Uterus (tissue), 3 donors: ENCODE measurements at regions not wholly inside any gene's neighbourhood (a gene's known extent, or its start where the extent isn't known, plus 50 kb on each side); places are given as distances from the start of the nearest gene placed in this dataset.

ENCODE experiments used
- DNase-seq, 2 donors: peaks; one replicate each; pipeline ENCODE4 v3.0.0-alpha.2; 2019 to 2020
- H3K27ac ChIP-seq, 2 donors: fragments of 200-600 bp; sonication (generic); 1 replicate in 1 of 2; 2 replicates in 1 of 2; pipeline ENCODE4 v1.5.1; 2016 to 2018
- H3K27me3 ChIP-seq, 2 donors: fragments of 200-600 bp; sonication (generic); one replicate each; pipeline ENCODE4 v1.5.1; 2018 to 2019; ENCODE audit warnings: control low read depth in 1 of 2
- H3K36me3 ChIP-seq, 2 donors: fragments of 200-600 bp; sonication (generic); one replicate each; pipeline ENCODE4 v1.5.1; 2019; ENCODE audit warnings: control low read depth in 1 of 2
- H3K4me1 ChIP-seq, 2 donors: fragments of 200-600 bp; sonication (generic); one replicate each; pipeline ENCODE4 v1.5.1; 2018 to 2019; ENCODE audit warnings: control low read depth in 1 of 2
- H3K4me3 ChIP-seq, 2 donors: fragments of 200-600 bp; sonication (generic); 1 replicate in 1 of 2; 2 replicates in 1 of 2; pipeline ENCODE4 v1.5.1; 2018 to 2019; ENCODE audit warnings: mild to moderate bottlenecking in 1 of 2
- H3K9me3 ChIP-seq, 2 donors: fragments of 200-600 bp; sonication (generic); one replicate each; pipeline ENCODE4 v1.5.1; 2019; ENCODE audit warnings: control low read depth in 1 of 2
- CTCF ChIP-seq, 4 experiments: fragments of 200-600 bp in 2 of 4; fragments of 450-650 bp in 2 of 4; sonication (generic) in 2 of 4; IDR thresholded peaks; one replicate each; pipeline ENCODE4 v1.5.1; 2016 to 2019; ENCODE audit warnings: antibody characterized with exemption in 4 of 4, mild to moderate bottlenecking in 2 of 4, moderate library complexity in 1 of 4
- POLR2A ChIP-seq, 2 donors: fragments of 450-650 bp; IDR thresholded peaks; one replicate each; pipeline ENCODE4 v1.6.1; 2016; ENCODE audit warnings: antibody characterized with exemption in 2 of 2, mild to moderate bottlenecking in 1 of 2, moderate library complexity in 1 of 2
- intact Hi-C: fragments of 100-400 bp; cut with DNase I; formaldehyde crosslinking; loops from one replicate; pipeline ENCODE4 v1.15.1; 2023; ENCODE audit warnings: low total_unique reads
- donor health status: DM: yes; HTN: yes; CAD: no.

GRCh38 chr3:157815739-157816138 is 290.5 kb downstream of the SHOX2 start:
- no peaks in the 10 kb centered on the region for H3K36me3 ChIP-seq
- H3K27me3 ChIP-seq = no peaks in the 10 kb centered on the region
- H3K4me3 ChIP-seq = no peak overlapping the region
- intact Hi-C loops = no loop called here
- no peaks in the 10 kb centered on the region for H3K4me1 ChIP-seq
- no peak for TF ChIP-seq CTCF (IDR thresholded peaks at IDR 0.05)
- no peak for TF ChIP-seq POLR2A (IDR thresholded peaks at IDR 0.05)
- no peak overlapping the region for H3K27ac ChIP-seq
- DNase-seq = no peak
- H3K9me3 ChIP-seq = no peaks in the 10 kb centered on the region

- H3K4me3 ChIP-seq = no peak overlapping the region
- no peaks in the 10 kb centered on the region for H3K4me1 ChIP-seq
- TF ChIP-seq POLR2A (IDR thresholded peaks at IDR 0.05) (no peak), CTCF (IDR thresholded peaks at IDR 0.05) (no peak)
- no peak for DNase-seq
- no peaks in the 10 kb centered on the region for H3K9me3 ChIP-seq
- H3K27me3 ChIP-seq = no peaks in the 10 kb centered on the region
- intact Hi-C loops = no loop called here
- no peak overlapping the region for H3K27ac ChIP-seq
- H3K36me3 ChIP-seq = no peaks in the 10 kb centered on the region
These were observed 295.1 kb downstream of the SHOX2 start for GRCh38 chr3:157810924-157811718.

GRCh38 chr3:157807280-157807679 is 298.9 kb downstream of the SHOX2 start:
- intact Hi-C loops = no loop called here

GRCh38 chr3:157805538-157805937 is 300.7 kb downstream of the SHOX2 start:
- Histone ChIP-seq H3K4me1 (no peaks in the 10 kb centered on the region), H3K9me3 (no peaks in the 10 kb centered on the region), H3K27me3 (no peaks in the 10 kb centered on the region), H3K4me3 (no peak overlapping the region), H3K27ac (no peak overlapping the region), H3K36me3 (no peaks in the 10 kb centered on the region)
- intact Hi-C loops = no loop called here
- no peak for TF ChIP-seq POLR2A (IDR thresholded peaks at IDR 0.05)
- no peak for TF ChIP-seq CTCF (IDR thresholded peaks at IDR 0.05)
- DNase-seq = no peak

More at GRCh38 chr3:157807280-157807679, 298.9 kb downstream of the SHOX2 start:
- Histone ChIP-seq H3K27ac (no peak overlapping the region), H3K9me3 (no peaks in the 10 kb centered on the region), H3K36me3 (no peaks in the 10 kb centered on the region), H3K4me3 (no peak overlapping the region), H3K27me3 (no peaks in the 10 kb centered on the region), H3K4me1 (no peaks in the 10 kb centered on the region)
- no peak for DNase-seq
- TF ChIP-seq POLR2A (IDR thresholded peaks at IDR 0.05) = no peak
- TF ChIP-seq CTCF (IDR thresholded peaks at IDR 0.05) = no peak

- intact Hi-C loops = no loop called here
- H3K27ac ChIP-seq = no peak overlapping the region
- no peak for TF ChIP-seq POLR2A (IDR thresholded peaks at IDR 0.05)
These were observed 291.6 kb upstream of the VEPH1 start for GRCh38 chr3:157794771-157795170.

More at GRCh38 chr3:157794771-157795170, 291.6 kb upstream of the VEPH1 start:
- Histone ChIP-seq H3K4me1 (no peaks in the 10 kb centered on the region), H3K9me3 (no peaks in the 10 kb centered on the region), H3K4me3 (no peak overlapping the region), H3K36me3 (no peaks in the 10 kb centered on the region), H3K27me3 (no peaks in the 10 kb centered on the region)
- no peak for DNase-seq
